Activated CD8-positive, alpha-beta memory T cell treated with anti-CD3 and anti-CD28 coated beads for 1 hour (primary cell): ENCODE measurements at regions not wholly inside any gene's neighbourhood (a gene's known extent, or its start where the extent isn't known, plus 50 kb on each side); places are given as distances from the start of the nearest gene placed in this dataset.

Experiments used
- DNase-seq, 2 donors: peaks; one replicate each; pipeline ENCODE4 v3.0.0-alpha.2; 2020; ENCODE audit warnings: low read depth in 1 of 2; ENCODE audit errors: extremely low read depth in 1 of 2

DNA sequence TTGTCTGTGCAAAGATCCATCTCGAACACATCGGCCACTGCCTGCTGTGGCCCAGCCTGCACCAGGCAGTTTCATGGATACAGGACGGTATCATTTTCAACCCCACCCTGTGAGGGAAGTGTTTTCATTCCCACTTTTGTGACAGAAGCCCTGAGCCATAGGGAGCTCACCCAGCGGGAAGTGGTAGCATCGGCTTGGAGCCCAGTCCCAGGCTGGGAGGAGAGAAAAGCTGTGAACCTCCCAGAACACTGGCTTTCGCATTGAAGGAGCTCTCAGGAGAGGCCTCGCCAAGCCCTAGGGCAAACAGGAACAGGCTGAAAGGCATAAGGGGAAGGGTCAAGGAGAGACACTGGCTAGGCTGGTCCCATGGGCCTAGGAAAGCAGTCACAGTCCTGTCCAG, 166.1 kb downstream of the TFCP2L1 start:
- no peak for DNase-seq

DNA sequence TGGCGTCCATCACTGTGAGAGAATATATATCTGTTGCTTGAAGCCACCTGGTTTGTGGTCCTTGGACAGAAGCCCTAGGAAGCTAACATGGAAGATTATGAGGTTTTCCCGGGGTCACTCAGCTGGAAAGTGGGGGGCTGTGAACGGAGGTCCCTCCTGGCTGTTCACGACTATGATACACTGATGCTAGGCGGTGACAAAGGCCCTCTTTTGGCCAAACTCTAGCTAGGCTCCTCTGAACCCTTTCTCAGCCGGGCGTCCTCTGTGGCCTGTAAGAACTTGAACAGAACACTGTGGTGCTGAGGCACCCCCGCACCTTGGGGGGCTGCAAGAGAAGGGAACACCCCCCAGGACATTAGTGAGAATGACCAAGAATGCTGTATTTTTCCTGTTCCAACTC, 164.6 kb downstream of the TFCP2L1 start:
- DNase-seq, result no peak

DNA sequence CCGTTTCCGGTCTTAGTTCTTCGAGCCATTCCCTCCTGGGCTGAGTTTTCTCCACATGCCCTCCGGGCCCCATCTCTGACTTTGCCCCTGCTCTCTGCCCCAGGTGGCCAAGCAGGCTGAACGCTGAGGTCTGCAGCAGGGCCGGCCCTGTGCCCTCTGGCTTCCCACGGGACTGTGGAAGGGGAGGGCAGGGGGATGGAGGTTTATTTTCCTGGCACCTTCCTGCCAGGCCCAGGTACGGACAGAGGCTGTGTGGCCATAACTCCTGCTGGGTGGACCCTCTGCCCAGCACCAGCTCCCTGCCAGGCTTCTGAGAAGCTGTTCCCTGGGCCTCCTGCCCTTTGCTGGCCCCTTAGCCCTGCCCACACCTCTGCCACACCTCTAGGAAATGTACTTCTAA, 164.0 kb downstream of the TFCP2L1 start:
- DNase-seq, result no peak

DNA sequence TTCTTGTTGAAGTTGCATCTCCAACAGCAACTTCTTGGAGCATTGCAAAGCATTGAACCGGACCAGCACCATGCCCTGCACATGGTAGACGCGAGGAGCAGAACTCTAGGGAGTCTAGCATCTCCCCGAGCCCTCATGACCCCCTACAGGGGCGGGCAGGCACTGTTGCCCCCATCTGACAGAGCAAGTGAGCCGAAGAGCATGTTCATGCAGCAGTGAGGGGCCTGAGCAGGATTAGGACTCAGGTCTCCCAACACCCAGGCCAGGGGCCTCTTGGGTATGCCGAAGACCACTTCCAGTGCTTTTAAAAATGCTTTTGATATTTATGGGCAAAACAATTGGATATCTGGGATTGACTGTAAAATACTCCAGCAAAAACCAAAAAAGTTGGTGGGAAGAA, 163.3 kb downstream of the TFCP2L1 start:
- no peak for DNase-seq

GRCh38 chr2:121123268-121123667, 161.7 kb downstream of the TFCP2L1 start:
- no peak for DNase-seq

DNA sequence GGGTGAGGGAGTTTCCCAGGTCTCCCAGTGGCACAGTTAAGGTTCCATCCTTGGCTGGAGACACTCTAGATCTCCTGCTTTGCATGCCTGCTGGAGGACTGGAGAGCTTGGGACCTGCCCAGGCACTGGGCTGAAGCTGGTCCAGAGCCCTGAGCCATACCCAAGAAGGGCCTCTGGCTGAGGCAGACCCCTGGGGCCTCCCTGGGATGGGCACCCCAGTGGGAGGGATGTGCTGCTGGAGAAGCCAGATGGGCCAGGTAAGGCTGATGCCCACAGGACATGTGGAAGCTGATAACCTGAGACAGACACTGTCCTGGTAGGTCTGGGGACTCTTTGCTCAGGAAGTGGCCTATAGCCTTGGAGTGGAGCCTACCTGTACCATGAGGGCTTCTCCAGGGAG, 160.7 kb downstream of the TFCP2L1 start:
- DNase-seq, result no peak

DNA sequence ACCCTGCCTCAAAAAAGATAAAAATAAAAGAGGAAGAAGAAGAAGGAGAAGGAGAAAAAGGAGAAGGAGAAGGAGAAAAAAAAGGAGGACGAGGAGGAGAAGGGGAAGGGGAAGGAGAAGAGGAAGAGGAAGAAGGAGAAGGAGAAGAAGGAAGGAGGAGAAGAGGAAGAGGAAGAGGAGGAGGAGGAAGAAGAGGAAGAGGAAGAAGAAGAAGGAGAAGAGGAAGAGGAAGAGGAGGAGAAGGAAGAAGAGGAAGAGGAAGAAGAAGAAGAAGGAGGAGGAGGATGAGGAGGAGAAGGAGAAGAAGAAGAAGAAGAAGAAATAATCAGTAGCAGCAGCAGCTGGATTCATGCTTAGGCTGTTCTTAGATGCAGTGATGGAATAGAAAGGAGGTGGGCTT, 159.7 kb downstream of the TFCP2L1 start:
- DNase-seq, result no peak

DNA sequence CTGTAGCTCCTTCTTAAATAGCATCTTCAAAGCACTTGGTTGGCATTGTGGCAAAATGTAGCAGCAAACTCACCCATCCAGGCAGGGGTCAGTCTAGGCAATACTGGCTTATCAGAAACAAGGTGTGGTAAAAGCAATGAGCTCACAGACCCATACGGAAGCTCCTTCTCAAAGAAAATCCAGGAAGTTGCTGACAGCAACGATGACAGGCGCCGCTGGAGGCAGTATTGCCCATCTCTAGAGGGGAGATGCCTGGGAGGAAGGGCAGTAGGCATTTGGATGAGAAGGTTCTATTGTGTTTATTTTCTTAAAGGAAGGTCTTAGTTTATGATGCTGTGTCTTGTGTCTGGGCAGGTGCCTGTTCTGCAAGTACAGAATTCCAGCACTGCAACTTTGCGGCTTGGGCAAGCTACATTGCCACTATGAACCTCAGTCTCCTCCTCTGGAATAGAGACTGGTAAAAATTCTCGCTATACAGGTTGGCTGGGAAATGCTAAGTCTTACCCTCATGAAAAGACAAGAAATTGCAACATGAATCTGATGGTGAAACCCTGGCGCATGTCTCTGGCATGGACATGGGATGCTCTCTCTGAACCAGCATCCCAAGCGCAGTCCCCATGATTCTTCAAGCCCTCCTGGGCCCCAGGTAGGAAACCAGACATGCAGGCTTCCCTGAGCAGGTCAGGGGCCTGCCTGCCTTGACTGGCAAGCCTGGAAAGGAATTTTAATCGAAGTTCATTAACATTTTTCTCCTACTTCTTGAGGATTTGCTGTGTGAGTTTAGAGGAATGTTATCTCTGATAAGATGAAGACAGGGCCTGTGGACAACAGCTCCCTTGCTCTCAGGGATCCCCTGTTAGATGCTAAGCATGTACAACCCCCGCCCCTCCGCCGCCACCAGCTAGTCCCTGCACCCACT, 156.0 kb downstream of the TFCP2L1 start:
- DNase-seq, result no peak

- DNase-seq, result no peak
Measured at GRCh38 chr2:121129692-121130091, 155.3 kb downstream of the TFCP2L1 start.

- no peak for DNase-seq
Measured at GRCh38 chr2:121130301-121130850, 154.6 kb downstream of the TFCP2L1 start.

DNA sequence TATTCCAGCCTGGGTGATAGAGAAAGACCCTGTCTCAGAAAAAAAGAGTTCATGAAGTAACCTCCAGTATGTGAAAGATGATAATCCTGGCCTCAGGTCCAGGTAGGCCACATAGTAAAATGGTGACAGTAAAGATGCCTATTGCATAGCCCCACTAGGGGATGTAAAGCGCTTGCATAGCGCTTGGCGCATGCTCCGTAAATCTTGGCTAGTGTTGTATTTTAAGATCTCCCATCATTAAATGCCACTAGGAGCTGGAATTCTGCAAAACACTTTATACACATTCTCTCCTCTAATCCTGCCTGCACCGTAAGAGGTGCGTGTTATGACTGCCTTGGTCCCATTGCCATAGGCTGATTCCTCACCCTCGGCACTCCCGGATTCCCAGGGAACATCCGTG, 153.6 kb downstream of the TFCP2L1 start:
- no peak for DNase-seq

DNA sequence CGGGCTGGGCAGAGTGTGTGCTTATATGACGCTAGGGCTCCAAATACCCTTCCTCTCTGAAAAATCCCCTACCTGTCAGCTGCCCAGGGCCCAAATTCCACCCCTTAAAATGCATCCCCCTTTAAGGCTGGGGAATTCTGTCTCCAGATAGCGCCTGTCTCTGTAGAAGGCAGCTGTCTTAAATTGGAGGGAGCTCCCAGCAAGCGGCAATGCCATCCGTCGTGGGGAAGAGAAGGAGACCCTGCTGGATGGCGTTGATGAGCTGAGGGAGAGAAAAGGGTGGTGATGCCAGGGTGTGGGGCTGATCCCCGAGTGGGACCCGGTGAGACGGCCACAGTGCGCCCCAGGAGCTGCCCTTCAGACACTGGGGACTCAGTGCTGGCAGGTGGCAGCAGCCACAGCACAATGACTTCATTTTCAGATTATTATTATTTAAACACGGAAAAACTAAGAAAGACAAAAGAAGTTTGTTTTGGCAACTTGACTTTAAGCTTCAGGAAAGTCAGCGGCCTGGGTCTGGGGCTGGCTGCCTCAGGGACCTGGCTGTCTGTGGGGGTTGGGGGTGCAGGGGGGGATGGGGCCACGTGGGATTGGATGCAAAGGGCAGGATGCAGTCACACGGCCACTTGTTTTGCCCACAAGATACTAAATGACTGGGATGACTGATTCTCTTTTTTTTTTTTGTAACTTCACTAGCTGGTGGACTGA, 152.8 kb downstream of the TFCP2L1 start:
- no peak for DNase-seq

- DNase-seq, result no peak
Measured at GRCh38 chr2:121132762-121133107, 152.3 kb downstream of the TFCP2L1 start.

DNA sequence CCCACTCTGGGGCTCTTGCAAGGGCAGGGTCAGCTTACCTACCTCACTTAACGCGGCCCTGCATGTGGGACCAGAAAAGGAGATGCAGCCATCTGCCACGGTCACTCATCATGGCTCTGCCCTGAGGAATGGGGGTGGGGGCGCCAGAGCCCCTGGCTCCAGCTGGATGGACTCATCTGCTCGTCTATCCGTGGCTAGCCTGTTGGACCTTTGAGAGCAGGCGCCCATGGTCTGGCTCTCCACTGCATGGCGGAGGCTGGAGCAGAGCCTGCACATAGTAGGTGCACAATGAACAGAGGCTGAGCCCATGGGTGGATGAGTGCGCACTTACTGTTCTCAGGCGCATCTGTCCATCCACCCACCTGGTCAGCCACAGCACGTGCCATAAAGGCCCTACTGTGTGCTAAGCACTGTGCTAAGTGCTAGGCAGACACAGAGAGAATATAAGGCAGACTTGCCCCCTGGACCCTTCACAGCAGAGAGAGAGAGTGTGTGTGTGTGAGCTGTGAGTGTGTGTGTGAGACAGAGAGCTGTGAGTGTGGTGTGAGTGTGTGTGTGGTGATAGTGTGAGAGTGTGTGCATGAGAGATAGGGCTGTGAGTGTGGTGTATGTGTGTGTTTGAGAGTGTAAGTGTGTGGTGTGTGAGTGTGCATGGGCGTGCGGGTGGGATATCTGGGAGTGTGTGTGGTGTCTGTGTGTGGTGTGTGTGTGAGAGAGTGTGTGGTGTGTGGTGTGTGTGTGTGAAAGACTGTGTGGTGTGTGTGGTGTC, 151.3 kb downstream of the TFCP2L1 start:
- DNase-seq, result no peak

DNA sequence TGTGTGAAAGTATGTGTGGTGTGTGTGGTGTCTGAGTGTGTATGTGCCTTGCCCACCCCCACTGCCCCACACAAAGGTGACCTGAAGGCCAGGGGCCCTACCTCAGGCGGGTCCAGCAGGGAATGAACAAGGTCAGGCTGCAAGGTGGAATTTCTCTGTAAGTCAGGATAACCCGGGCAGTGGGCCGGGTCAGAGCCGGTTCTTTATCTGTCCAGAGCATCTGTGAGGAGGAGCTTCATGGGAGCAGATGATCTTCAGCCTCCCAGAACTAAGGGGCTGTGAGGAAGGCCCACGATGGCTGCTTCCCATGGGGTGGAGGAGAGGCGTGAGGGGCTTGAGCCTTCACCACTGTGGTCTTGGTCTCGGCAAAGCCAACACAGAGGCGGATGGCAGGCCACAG, 150.3 kb downstream of the TFCP2L1 start:
- no peak for DNase-seq

GRCh38 chr2:121135168-121135853, 149.7 kb downstream of the TFCP2L1 start:
- DNase-seq, result no peak

- no peak for DNase-seq
Measured at GRCh38 chr2:121136323-121136722, 148.7 kb downstream of the TFCP2L1 start.

DNA sequence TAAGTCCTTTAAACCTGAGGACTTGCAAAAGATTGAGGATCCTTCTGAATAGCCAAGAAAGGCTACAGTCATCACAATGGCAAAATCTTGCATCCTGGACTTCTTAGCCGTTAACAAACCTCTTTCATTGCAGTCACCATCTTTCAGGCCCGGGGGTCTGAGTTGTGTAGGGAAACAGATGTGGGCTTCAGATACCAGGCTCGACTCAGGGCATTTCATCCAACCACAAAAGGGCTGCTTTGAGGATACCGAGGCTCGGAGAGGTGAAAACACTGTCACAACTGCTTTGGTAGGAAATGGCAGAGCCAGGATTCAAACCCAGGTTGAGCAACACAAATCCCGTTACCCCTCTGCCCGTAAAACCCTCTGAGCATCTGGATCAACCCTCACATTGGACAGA, 147.4 kb downstream of the TFCP2L1 start:
- no peak for DNase-seq

DNA sequence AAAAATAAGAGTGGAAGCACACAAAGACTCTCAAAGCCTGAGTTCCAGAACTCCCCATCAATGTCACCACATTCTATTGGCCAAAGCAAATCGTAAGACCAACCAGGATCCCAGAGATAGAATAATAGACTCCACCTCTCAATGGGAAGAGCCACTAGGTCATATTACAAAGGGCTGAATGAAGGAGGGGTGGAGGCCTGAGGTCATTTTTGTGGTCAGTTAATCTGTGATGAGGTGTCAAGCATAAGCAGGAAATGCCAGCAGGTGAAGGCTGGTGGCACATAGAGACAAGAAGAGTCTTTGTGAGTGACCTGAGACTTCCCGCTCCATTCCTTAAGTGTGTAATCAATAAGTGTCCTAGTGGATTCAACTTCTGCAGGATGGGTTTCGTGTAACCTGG, 144.3 kb downstream of the TFCP2L1 start:
- DNase-seq, result no peak

GRCh38 chr2:121142452-121142851, 142.6 kb downstream of the TFCP2L1 start:
- no peak for DNase-seq

- no peak for DNase-seq
Measured at GRCh38 chr2:121144111-121144510, 140.9 kb downstream of the TFCP2L1 start.
